HG03159 (cell line): ENCODE measurements at regions not wholly inside any gene's neighbourhood (a gene's known extent, or its start where the extent isn't known, plus 50 kb on each side); places are given as distances from the start of the nearest gene placed in this dataset.

ENCODE experiments used
- ATAC-seq: cut with Tn5 transposase; IDR thresholded peaks from one replicate; pipeline ENCODE4 v1.9.1; 2021; ENCODE audit warnings: mild to moderate bottlenecking, moderate library complexity; ENCODE audit not compliant: unreplicated experiment

GRCh38 chr12:102539651-102540553, 59.5 kb upstream of the IGF1 start:
- no peak for ATAC-seq

- no peak for ATAC-seq
These were observed 54.9 kb upstream of the IGF1 start for GRCh38 chr12:102535306-102535705.

GRCh38 chr12:102534899-102535298, 54.5 kb upstream of the IGF1 start:
- no peak for ATAC-seq

- ATAC-seq = no peak
These were observed 53.3 kb upstream of the IGF1 start for GRCh38 chr12:102533483-102534215.
